Bone marrow (tissue), 2 donors: ENCODE measurements at regions not wholly inside any gene's neighbourhood (a gene's known extent, or its start where the extent isn't known, plus 50 kb on each side); places are given as distances from the start of the nearest gene placed in this dataset.

Experiments
- DNase-seq, 2 donors: peaks; one replicate each; lab custom pipeline; 2025; lab: John Stamatoyannopoulos, UW

DNA sequence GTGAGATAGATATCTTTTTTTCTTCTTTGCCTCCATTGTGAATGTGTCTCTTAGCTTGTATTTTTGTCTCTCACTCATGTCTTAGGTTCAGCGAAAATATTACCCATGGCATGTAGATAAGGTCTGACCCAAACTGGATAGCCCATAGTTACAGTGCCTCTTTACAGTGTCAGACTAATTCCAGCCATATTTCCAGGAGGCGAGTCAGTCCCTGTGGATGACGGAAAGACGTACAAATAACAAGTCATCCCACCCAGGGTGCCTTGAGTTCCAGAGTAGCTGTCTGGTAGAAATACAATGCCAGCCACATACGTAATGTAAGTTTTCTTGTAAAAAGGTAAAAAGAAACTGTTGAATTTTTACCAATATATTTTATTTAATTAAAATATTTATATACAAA, 157.3 kb downstream of the ZNF281 start:
- no peak for DNase-seq

DNA sequence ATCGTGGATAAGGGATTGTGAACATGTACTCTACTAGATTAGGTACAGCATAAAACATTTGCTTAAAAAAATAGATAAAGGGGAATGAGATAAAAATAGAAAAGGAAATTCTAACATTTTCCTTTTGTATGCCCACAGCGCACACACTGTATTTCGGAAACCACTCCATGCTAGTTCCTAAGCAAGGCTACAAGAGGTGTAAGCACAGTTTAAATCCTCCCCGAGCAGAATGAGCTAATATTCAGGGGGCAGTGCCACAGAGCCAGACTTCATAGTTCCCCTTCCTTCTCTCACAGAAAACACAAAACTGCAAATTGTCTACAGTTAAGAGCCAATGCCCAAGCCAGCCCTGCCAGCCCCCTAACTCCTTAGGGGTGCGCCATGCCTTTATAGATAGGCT, 159.4 kb downstream of the ZNF281 start:
- peak in 1 of 2 donors; percentile 19 for DNase-seq

DNA sequence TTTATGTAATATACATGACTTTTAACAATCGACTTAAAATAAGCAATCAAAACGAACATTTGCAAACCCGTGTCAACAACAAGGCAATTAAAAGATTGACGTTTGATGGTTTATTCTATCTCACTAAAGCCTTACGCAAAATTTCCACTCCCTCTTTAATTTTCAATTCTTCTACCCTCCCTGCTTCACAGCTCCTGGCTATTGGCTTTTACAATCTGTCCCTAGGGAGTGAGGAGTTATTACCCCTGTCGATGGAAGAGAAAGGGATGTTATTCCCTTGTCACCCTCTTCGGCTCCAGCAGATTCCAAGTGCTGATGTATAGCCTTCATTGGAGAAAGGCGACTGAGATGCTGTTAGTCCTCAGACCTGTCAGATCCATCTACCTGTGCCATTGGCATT, 161.3 kb downstream of the ZNF281 start:
- DNase-seq: no peak

DNA sequence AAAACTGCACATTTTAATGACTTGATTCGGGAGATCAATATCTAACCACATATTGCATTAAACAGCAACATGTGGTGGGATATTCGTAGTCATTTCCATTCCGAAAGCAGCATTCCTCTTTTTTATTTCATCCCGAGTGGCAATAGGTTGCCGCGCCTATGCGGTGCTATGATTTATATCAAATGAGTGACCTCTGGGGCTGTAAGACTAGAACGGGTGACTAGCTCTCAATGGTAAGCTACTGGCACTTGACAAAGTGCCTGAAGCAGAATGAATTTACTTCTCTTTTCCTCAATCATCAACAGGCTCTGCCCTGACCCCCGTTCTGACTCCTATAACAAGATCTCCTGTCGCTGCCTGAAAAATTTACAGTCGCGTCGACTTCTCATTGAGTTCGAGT, 162.3 kb downstream of the ZNF281 start:
- no peak for DNase-seq

DNA sequence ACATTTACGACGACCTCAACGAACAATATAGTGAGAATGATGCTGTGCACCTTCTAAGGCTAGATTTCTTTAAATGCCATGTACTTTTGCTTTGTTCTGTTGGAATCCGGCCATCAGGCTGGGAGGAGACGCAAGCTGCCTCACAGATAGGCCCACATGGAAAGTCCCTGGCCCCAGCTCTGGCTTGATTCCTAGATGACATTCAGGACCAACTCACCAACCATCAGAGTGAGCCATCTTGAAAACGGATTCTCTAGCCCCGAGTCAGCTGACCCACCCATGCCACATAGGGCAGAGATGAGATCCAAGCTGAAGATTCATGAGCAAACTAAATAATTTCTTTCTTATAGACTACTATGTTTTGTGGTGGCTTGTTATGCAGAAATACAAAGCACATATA, 164.4 kb downstream of the ZNF281 start:
- no peak for DNase-seq

DNA sequence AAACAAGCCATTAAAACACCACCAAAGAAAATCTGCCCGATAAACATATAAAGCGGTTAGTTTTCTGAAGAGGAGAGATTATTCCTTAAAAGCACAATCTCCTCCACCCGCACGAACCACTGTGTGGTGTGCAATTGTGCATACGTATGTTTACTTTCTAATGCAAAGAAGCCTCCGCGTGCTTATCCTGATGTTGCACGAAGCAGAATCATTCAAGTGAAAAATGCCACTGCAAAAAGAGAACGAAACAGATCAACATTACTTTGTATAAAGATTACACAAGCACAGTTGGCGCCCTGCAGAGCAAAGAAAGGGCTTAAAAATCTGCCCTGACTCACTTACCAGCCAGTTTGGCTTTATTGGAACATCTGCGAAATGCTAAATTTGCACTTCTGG, 166.8 kb downstream of the ZNF281 start:
- no peak for DNase-seq

DNA sequence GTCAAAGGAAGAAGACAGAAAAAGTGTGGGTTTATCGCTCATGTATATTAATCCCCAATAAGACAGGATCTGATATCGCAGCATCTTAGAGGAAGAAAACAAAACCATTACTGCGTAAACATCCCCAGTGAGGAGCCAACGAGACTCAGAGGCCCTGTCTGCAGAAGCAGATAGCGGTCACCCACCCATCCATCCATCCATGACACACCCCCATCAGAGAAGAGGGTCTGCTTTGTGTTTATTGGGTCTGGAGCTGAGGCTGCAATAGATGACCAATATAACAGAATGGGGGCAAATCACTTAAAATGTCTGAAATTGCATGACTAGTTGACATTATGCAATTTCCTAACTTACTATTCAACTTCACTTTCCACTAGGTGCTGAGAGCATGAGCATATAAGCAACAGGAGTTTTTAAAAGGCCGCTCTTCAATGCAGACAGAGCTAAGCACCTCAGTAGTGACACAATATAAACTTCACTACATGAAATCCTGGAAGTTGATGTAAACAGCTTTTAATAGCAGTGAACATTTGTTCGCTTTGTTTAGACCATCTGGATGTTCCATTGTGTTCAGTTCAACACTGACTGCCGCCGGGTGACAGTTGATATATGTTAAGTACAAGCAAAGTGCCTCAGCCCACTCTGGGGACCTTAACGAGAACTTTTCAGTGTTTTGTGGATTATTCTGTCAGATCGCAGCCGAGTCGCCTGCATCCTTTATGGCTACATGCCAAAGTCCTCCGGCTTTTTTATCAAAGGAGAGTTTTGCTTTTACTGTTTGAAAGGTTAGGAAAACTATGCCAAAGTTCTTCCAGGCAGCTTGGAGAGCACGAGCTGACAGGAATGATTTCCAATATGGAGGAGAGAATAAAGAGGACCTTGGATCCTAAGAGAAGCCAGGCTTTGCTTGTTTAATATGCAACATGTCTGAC, 167.5 kb downstream of the ZNF281 start:
- DNase-seq: peak in 1 of 2 donors; percentile 20

DNA sequence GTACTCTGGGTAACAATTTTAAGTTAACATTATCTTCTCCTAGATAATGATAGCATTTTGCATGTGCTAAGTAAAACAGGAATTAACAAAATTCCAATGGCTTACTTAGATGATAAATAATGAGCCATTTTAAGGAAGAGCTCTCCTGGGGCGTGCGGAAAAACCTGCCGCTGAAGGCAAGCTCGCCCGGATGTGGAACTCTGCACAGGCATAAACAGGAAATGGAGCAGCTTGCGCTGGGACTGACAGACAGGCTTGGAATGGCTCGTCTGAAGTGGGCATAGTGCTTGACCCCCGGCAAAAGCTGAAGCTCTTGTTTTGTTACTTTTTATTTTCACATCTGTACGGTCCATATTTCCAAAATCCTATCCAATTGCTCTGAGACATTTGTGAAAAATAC, 169.2 kb downstream of the ZNF281 start:
- no peak for DNase-seq

DNA sequence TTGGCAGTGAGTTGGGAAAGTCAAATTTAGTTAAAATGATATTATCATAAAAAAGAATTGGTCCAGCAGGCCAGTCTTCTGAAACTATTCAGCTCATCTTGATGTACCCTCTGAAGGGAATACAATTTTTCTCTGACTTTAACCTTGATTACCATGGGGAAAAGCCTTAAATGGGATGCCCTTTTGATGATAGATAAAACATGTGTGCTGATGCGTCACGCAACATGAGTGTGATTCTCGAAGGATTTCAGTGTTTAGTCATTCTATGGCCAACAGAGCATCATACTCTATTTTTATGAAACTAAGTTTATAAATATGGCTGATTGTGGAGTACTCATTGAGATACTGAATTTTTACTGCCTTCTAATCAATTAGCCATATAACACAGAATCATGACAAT, 171.5 kb downstream of the ZNF281 start:
- DNase-seq: no peak

DNA sequence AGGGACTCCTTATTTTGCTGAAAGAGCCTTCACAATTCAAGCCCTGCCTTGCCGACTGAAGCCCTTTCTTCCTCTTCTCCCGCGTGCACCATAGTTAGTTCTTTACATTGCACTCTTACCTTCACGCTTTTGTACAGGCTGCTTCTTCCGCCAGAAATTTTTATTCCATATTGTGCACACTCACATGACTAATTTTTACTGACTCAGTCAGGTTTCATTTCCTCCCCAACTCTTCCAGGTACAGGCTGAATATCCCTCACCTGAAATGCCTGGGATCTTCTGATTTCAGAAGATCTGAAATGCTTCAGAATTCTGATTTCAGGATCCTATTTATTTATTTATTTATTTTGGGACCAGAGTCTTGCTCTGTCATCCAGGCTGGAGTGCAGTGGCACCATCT, 172.8 kb downstream of the ZNF281 start:
- DNase-seq: no peak

DNA sequence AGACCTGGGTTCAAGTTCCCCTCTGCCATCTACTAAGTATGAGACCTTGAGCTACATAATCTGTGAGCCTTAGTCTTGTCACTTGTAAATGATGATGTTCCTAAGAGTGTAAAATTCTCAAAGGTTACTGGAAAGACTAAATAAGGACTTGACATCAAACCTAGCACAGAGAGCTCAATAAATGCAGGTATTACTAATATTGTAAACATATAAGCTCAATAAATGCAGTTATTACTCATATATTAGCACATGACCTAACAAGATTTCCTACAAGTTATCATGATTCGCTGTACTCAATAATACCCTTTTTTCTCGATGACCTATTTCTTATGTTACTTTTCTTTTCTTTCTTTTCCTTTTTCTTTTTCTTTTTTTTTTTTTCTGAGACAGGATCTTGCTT, 174.9 kb downstream of the ZNF281 start:
- DNase-seq: no peak

DNA sequence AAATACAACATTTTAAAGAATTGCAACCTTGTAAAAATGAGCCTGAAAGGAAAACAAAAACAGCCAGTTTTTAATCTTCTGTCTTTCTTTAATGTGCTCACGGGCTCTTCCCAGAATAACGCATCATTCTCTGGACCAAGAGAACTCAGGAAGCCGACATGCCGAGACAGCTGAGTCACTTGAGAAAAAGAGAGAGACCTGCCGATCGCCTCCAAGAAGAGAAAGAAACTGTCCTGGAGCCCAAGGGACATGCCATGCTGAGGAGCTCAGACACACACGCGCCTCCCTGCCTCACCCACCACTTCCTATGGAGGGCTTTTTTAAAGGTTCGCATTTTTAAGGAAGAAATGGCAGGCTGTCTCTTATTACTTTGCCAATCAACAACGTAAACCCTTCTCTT, 176.4 kb downstream of the ZNF281 start:
- peak in 1 of 2 donors; percentile 63 for DNase-seq

DNA sequence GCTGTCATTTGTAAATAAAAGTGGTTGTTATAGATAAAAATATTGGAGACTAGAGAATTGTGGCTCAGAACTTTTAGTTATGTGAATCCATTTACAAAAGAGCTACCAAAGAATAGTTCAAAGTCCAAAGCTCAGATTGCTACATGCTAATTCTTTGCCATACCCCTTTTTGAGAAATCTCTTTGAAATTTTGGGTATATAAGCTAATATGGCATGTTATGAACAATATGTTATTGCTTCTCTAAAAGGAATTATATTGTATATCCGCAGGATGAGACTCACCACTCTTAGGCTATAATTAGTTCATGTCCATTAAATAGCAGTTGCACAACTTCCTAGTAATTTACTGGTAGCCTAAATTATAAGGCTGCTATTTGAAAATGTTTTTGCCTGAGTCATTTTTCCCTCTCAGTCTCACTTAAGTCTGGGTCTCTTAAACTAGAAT, 178.0 kb downstream of the ZNF281 start:
- DNase-seq: peak in 1 of 2 donors; percentile 69

DNA sequence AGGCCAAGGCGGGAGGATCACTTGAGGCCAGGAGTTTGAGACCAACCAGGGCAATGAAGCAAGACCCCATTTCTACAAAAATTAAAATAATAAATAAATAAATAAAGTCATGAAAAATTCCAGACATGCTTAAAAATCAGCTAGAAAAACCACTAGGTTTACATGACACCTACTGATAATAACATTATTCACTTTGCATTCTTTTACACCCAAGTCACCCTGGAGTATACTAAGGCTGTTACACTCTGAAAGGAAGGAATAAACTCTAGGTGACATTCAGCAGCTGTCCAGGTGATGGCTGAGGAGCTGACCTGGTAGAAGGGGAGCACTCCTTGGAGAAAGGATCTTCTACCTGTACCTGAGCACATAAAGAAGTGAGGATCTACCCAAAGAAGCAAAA, 179.2 kb downstream of the ZNF281 start:
- no peak for DNase-seq

DNA sequence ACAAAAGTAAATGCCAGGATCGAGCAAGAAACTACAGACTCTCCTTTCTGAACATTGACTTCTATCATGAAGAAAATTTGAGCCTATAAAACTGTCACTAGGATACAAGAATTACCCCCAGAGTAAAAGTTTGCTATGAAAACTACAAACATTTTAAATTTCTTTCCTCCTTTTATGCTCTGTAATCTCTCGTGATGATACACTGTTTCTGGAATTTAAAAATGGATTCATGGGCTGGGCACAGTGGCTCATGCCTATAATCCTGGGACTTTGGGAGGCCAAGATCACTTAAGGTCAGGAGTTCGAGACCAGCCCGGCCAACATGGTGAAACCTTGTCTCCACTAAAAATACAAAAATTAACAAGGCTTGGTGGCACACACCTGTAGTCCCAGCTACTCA, 181.3 kb downstream of the ZNF281 start:
- no peak for DNase-seq

DNA sequence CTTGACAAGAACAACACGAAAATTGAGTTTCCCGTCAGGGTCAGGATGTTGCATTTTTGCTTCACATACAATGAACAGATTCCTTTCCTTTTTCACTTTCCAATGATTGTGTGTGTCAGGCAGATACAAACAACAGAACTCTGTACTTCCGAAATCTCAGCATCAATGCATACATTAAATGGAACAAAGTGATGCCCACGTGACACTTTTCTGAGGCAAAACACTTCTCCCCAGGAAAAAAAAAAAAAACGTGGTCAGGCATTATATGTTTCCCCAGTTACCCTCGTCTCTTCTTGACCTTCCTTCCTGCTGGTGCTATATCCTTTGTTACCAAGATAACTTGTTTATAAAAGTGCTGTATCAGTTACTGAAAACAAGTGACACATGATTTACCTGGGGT, 181.8 kb downstream of the ZNF281 start:
- no peak for DNase-seq
